ENCODE measurements at regions not wholly inside any gene's neighbourhood (a gene's known extent, or its start where the extent isn't known, plus 50 kb on each side); places are given as distances from the start of the nearest gene placed in this dataset.
"Not testable (repeated sequence)": the region's sequence is repeated elsewhere in the genome, so short reads cannot be mapped to it uniquely, and the experiment has no call there.

DNA sequence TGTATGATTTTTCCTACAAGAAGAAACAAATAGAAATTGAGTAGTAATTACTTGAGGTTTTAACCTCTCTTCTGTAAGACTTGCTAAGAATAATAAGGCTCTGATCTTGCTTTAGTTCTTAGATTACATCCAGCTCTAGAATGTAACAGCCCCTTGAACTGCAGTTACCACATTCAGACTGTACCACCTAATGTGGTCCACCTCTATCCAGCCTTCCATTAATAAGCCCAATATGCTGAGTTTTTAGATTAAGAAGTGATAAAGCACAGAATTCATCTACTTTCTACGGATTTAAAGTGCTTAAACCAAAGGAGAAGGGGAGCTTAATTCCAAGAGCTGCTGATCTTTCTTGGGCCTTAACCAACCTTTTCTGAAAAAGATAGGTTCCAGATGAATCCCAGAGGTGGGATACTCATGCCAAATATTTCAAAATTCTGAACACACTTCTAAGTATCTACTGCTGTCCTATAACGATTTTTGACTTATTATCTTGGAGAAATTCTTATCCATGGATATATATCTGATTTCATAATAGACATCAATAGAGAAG, 131.5 kb downstream of the ZNF608 start:
- no peak for DNase-seq

DNA sequence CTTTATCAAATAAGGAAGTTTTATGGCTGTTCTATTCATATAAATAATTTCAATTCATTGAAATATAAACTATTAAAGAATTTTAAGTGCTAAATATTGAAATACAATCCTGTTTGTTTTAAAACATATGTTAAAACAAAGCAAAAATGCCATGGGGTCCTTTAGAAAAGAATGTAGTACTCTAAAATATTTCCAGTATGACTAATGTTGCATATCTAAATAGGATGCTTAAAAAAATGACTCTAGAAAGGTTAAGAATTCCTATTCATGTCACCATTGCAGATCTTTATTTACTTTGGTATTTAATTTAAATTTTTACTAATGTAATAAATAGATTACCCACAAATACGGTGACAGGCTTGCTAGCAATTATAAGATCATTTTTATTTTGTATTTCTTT, 132.3 kb downstream of the ZNF608 start:
- no peak for DNase-seq

DNA sequence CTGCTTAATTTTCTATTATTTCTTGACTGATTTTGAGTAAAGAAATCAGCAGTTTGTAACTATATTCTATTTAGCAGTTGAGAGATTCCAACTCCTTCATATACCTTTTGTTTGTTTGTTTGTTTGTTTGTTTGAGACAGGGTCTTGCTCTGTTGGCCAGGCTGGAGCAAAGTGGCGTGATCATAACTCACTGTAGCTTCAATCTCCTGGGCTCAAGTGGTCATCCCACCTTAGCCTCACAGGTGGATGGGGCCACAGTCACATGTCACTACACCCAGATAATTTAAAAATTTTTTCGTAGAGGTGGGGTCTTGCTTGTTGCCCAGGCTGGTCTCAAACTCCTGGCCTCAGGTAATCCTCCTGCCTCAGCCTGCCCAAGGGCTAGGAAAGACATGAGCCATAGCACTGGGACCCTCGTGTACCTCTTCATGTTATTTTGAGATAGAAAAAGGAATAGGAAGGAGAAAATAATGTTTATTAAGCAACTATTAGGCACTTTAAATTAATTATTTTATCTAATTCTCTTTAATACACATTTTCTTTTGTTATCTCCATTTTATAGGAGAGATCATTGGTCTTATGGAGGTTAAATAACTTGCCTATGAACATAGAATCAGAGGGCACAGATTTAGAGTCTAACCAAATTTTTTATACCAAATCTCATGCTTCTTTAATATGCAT, 133.0 kb downstream of the ZNF608 start:
- DNase-seq, result no peak

DNA sequence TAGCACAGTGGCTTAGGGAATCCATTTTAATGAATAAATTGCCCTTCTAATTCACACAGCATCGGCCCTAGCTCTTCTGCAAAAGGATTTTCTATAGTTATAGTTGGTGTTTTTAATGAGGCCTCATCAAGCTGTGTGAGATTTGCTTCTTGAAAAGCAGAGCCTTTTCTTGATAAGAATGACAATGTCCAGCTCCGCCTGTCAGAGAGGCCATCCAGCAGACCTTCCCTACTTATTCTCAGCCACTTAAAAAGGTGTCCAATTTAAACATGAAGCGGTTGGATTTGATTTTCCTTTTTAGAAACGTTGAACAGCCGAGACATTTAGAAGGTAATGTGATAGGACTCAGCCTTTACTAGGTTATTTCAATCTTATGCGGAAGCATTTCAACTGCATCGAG, 134.4 kb downstream of the ZNF608 start:
- DNase-seq, result no peak

DNA sequence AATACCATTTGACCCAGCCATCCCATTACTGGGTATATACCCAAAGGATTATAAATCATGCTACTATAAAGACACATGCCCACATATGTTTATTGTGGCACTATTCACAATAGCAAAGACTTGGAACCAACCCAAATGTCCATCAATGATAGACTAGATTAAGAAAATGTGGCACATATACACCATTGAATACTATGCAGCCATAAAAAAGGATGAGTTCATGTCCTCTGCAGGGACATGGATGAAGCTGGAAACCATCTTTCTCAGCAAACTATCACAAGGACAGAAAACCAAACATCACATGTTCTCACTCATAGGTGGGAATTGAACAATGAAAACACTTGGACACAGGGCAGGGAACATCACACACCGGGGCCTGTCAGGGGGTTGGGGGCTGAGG, 135.2 kb downstream of the ZNF608 start:
- DNase-seq, result not testable (repeated sequence)

DNA sequence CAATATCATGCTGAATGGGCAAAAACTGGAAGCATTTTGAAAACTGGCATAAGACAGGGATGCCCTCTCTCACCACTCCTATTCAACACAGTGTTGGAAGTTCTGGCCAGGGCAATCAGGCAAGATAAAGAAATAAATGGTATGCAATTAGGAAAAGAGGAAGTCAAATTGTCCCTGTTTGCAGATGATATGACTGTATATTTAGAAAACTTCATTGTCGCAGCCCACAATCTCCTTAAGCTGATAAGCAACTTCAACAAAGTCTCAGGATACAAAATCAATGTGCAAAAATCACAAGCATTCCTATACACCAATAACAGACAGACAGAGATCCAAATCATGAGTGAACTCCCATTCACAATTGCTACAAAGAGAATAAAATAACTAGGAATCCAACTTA, 136.8 kb downstream of the ZNF608 start:
- DNase-seq, result not testable (repeated sequence)

DNA sequence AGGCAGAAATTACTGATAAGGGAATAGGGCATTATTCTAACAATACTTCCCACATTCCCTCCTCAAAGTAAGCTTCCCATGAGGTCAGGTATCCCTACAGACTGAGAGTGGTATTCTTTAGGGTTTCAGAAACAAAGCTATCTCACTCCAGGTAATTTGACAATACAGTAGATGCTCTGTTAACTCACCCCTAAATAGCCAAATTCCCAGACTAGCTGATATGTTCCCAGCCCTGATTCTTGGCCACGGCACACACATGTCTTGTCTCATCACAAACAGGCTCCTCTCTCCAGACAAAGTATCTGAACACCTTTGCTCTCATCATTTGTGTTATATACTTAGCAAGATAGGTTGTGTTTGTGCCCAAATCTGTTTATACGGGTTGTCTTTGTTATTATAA, 139.9 kb downstream of the ZNF608 start:
- DNase-seq, result no peak

DNA sequence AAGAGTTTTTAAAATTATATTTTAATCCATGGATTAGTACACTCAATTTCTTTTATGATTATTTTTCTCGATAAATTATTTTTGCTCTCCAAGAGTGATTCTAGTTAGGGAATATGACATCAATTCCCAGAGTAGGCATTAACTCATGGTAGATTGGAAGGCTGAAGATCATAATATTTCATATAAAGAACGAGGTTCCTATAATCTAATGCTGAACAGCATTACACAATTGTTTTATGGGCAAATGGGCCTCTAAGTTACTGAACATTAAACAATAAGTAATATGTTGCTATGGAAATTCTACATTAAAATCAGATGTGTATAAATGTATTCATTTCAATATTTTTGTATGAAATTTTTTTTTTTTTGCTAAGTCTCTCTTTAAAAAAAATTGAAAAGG, 140.3 kb downstream of the ZNF608 start:
- no peak for DNase-seq

DNA sequence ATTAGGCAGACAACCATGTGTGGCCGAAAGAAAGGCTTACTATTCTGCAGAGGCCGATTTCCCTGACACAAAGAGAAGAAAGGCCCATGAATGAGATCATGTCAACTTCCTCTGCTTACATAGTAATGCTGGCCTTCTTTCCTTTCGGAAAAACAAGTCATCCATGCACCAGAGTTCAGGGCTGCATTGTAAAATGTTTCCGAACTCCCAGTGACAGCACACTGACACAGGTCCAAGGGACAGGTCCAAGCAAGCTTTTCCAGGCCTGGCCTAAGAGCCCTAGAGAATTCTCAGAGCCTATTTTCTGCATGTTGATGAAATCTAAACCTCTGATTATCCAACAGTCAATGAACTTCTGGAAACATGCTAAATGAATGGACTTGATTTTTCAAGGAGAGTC, 140.9 kb downstream of the ZNF608 start:
- DNase-seq, result no peak

DNA sequence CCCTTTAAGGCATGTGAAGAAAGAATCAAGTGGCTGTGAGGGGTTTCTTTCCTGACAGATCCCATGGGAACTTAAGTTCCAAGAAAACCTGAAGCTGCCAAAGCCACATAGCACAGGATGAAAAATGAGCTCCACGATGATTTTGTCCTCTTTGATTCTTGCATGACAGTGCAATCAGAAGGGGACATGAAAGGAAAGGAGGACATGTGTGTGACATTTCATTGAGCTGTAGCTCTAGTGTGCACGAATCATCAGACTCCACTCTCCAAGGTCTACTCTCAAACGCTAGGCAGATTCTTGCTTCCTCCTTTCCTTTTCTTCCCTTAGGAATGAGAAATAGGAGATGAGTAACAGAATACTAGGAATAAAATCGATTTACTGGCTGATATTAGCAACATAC, 142.0 kb downstream of the ZNF608 start:
- no peak for DNase-seq

DNA sequence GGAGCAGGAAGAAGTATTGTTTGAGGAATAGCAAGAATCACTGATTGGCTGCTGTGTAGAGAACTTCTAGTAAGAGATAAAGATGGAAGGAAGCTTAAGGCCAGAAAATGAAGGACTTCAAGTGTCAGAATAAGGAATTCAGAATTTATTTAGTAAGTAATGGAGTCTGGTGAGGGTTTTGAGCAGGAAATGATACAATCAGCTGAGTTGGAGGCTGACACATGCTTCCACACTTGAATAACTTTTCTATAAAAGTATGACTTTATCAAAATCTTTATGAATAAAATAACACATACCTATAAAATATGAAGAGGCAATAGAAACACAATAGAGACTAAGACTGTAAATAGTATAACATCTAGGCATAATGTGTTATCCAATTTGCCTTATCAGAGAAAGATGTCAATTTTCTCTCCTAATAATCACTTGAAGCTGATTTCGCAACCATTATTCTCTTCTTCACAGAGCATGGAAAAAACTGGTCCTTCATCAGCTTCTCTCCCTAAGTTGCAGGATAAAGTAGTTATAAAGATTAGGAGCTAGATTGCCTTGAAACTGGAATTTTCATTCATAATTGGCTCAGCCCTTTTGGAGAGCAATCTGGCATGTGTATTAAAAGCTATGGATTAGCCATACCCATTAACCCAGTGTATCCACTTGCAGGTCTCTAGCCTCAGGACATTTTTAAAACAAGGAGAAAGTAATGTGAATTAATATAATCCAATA, 143.4 kb downstream of the ZNF608 start:
- no peak for DNase-seq

DNA sequence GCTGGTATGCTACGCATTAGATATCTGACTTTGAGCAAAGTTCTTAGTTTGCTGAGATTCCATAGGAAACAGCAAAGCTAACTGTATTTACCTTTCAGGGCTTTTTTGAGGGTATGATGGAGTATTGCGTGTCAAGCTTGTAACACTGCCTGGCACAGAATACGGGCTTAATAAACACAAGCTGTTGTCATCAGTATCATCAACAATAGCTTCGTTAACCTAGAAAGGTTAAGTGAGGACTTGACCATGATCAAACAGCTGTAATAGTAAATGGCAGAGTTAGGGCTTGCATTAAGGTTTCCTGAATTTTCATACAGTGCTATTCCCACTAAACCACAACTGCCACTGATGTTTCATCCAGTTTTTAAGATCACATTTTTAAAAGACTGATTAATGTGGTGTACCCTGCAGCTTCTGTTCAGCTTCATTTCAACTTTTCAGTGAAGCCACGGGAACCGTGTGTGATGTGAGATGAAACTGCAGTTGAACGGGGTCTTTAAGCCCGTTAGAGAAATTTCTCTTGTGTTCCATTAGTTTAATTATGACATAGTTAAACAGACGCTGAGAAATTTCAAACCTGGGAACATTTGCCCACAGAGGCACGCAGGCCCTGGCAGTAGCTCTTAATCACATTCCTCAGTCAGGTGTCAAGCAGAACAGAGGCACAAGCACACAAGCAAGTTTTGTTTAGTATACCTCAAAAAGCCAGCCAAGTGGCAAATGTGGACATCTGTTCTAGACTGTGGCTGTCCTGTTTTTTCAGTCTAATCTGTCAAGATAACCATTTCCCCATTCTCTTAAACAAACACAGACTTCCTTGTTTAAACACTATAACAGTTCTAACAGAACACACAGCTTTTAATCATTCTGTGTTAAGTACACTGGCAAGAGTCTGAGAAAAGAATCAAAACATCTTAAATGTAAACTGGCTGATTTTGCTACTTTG, 147.1 kb downstream of the ZNF608 start:
- DNase-seq, result no peak

DNA sequence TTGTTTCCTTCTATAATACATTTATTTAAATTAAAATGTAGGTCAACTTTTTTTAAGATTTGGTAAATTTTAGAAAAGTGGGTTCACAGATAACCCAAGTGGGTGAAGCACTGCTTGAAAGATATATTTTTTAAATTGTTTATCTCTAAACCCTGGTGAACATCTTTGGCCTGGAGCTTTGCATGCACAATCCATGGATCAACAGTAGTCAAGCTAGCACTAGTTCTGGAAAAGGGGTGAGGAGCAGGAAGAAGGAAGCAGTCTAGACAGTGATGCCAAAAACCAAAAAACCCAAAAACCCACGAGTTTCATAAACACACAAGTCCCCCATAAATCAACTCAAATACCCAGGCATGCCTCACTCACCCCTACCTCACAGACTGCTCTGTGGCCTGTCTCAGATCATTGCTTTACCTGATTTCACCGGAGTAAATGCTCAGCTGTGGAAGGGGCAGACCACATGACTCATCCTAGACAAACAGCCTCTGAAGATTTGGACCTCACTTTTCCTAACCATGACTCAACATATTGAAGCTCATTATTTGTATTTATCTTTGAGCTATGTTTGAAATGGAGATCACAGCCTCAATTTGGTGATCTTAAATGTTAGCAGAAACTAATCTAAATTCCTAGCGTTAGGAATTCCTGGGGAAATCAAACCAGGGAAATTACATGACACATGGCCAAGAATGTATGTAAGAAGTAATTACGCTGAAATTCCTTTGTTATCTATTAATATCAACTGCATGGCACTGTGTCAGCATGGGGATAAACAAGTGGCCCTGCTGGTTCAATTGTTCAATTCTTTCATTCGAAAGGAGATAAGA, 149.6 kb downstream of the ZNF608 start:
- DNase-seq, result no peak

DNA sequence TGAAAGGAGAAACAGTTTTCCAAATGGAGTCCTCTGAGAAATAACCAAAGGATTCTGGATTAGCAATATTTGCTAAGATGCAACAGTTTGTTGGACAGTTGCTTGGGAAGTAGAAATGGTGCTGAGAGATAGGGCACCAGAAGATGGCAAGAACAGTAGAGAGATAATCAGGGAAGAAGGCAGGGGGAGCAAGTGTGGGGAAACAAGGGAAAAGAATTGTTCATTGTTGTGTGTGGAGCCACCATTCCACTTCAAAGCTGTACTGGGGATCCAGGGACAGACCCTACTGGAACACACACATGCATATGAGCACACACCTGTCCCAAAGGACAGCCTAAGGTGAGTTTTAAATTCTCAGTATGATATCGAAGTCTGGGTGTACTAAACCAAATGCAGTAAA, 152.5 kb downstream of the ZNF608 start:
- no peak for DNase-seq

DNA sequence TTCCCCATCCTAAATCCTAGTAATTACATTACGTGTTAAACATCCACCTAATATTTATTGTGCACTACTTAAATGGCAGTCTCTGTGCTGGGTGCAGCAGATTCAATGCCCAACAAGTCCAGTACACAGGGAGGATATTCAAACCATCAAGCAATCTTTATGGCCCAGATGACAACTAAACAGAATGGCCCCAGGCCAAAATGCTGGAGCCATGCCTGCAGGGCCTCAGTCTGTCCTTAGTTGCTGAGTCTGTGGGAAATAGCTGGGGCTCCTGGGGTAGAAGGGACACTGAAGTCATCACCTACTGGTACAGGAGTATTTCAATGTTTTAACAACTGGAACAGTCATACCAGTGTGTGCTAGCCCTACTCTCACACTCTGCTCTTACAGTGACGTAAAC, 153.5 kb downstream of the ZNF608 start:
- DNase-seq, result no peak

DNA sequence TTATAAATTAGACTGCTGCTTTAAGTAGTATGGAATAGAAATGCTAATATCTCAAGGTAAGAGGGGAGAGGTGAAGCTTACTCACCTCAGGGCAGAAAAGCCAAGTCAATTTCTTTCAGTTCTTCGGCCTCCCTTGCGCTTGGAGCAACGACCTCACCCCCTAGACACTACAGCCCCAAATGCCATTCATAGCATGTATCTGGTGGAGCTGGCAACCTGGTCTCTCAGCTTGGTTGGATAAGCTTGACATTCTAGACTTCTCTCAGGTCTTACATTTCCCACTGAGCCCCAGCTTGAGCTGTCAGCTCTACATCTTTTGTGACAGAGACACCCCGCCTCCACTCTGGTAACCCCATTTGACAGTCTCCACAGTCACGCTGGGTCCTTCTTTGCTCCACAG, 154.9 kb downstream of the ZNF608 start:
- DNase-seq, result no peak

DNA sequence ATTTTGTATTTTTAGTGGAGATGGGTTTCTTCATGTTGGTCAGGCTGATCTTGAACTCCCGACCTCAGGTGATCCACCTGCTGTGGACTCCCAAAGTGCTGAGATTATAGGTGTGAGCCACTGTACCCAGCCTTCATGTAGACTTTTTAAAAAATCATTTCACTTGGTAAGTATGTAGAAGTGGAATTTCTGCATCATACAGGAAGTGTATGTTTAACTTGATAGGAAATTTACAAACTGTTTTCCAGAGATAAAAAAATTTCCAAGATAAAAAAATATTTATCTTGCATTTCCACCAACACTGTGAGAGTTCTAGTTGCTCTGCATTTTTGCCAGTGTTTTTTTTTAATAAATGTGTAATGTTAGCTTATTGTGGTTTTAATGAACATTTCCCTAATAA, 155.8 kb downstream of the ZNF608 start:
- no peak for DNase-seq

DNA sequence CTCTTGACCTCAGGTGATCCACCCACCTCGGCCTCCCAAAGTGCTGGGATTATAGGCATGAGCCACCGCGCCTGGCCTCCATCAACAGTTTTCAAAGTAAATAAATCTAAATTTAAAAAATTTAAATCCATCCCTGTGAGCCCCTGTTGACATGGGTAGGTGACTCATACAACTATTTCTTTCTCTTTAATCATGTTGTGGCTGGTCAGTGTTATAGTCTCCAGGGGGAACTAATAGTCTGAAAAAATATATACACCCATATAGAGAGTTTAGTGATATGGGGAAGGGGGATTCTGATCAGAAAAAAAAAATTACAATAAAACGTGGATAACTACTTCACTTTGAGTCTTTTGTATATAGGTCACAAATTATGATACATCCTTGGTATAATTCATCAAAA, 159.2 kb downstream of the ZNF608 start:
- no peak for DNase-seq

DNA sequence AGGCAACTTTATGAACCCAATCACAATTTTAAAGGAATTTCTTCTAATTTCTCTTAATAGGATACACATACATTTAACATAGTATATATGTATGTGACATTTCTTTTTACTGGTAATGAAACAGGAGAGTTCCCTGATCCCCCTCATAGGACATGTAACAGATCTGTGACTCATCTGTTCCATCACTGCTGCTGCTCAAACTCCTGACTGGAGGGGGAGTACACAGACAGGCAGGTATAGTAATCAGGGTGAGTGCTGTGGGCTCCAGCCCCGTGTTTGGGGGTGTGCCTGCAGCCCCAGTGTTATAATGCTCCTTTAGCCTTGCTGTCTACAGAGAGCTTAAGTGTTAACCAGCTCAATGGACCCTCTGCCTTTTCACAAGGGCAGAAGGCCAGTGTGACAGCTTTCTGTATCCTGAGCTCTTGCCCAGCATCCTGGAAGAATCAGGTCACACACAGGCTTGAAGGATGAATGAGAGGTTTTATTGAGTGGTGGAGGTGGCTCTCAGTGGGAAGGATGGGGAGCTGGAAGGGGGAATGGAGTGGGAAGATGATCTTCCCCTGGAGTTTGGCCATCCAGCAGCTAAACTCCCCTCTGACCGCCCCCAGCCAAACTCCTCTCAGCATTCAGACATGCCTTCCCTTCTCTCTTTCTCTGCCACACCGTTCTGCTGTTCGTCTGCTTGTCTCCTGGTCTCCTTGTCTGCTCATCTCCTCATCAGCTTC, 161.3 kb downstream of the ZNF608 start:
- DNase-seq, result no peak

DNA sequence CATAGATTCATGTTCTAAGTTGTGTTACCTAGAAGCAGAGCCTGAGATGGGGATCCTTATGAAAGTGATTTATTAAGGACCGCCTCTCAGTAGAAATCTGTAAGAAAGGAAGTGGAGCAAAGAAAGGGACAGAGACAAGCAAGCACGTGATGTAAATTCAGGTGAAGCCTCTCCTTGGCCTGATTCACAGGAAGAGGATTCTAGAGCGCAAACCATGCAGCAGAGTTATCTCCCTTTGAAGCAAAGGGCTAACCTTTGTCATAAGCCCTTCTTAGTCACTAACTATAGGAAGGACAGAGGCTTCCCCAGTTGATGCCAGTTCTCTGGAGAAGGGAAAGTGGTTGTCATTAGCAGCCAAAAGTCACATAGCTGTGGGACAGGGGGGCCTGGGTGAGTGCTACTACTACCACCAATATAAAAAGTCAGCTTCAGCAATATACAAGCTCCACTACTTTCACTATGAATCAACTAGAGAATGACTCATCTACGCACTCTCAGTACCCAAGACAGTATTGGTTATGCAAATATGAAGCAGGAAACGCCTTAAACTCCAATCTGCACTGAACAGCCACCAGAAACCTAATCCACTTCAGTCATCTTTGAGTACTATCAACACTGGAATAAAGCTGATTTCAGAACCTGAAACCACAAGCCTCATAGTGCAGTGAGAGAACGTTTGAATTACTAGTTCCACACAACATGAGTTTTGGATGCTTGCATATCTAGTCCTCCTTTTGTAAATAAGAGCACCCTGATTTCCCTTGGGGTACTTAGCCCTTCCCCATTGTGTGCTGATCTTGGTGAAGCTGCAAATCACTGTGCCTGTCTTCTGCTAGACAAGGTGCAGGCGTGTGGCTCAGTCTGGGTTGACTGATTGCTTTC, 162.7 kb downstream of the ZNF608 start:
- no peak for DNase-seq

DNA sequence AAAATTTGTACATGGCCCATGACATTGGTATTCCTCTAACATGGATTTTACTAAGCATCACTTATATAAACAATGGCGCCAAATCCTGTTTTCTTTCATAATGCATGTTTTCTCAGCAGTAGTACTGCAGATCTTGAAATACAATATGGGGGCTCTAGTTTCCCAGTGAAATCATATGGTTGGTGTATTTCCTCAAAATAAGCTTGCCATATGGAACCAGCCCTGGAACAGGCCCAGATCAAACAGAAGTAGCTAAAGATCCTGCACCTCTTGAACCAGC, 163.9 kb downstream of the ZNF608 start:
- DNase-seq, result no peak

All from effector CD8-positive, alpha-beta T cell (primary cell).